A549 (cell line): ENCODE measurements at regions not wholly inside any gene's neighbourhood (a gene's known extent, or its start where the extent isn't known, plus 50 kb on each side); places are given as distances from the start of the nearest gene placed in this dataset.

ENCODE experiments used
- CEBPB ChIP-seq, 2 experiments: fragments of >200 bp in 1 of 2; sonication (Bioruptor Twin) in 1 of 2; formaldehyde crosslinking in 1 of 2; IDR thresholded peaks; 2 replicates each; pipeline ENCODE4 v1.6.1; 2012 to 2016
- EP300 ChIP-seq, 2 experiments: fragments of >200 bp; sonication (Bioruptor Twin); formaldehyde crosslinking; IDR thresholded peaks; 2 replicates in 1 of 2; 3 replicates in 1 of 2; pipeline ENCODE4 v1.6.1; 2016 to 2017
- HDAC2 ChIP-seq: fragments of 200-600 bp; sonication (generic); IDR thresholded peaks from 2 replicates; pipeline ENCODE4 v1.6.1; 2016
- NFE2L2 ChIP-seq: fragments of 150-350 bp; conservative IDR thresholded peaks from 2 replicates; pipeline ENCODE4 v1.6.1; 2014; ENCODE audit warnings: low read length
- POLR2A ChIP-seq: IDR thresholded peaks from 2 replicates; pipeline ENCODE4 v1.6.1; 2012; ENCODE audit warnings: mild to moderate bottlenecking, low read length
- RAD21 ChIP-seq, 2 experiments: fragments of >200 bp in 1 of 2; sonication (Bioruptor Twin) in 1 of 2; formaldehyde crosslinking in 1 of 2; IDR thresholded peaks in 1 of 2; conservative IDR thresholded peaks in 1 of 2; 2 replicates in 1 of 2; 3 replicates in 1 of 2; pipeline ENCODE4 v1.6.1; 2012 to 2018; ENCODE audit warnings: inconsistent platforms in 1 of 2
- RCOR1 ChIP-seq: fragments of 150-350 bp; IDR thresholded peaks from 2 replicates; pipeline ENCODE4 v1.6.1; 2014; ENCODE audit warnings: antibody characterized with exemption, low read length, low read depth
- SMC3 ChIP-seq: fragments of >200 bp; sonication (Bioruptor Twin); formaldehyde crosslinking; IDR thresholded peaks from 3 replicates; pipeline ENCODE4 v1.6.1; 2018; ENCODE audit warnings: inconsistent platforms
- TF ChIP-seq, protein P1 (sequence below): fragments of >200 bp; sonication (Bioruptor Twin); formaldehyde crosslinking; IDR thresholded peaks from 3 replicates; pipeline ENCODE4 v1.5.1; 2016
- TF ChIP-seq, protein P2 (sequence below): fragments of 150-350 bp; IDR thresholded peaks from 2 replicates; pipeline ENCODE4 v1.6.1; 2014; ENCODE audit warnings: low read depth, mild to moderate bottlenecking, low read length
- TF ChIP-seq, protein P3 (sequence below): fragments of 250-450 bp; sonication (Bioruptor Pico); IDR thresholded peaks from 2 replicates; pipeline ENCODE4 v1.5.0; 2021; ENCODE audit warnings: mild to moderate bottlenecking, moderate library complexity, borderline replicate concordance
- TF ChIP-seq, protein P4 (sequence below): IDR thresholded peaks from 2 replicates; pipeline ENCODE4 v1.6.1; 2012; ENCODE audit warnings: low read depth, borderline replicate concordance

DNA sequence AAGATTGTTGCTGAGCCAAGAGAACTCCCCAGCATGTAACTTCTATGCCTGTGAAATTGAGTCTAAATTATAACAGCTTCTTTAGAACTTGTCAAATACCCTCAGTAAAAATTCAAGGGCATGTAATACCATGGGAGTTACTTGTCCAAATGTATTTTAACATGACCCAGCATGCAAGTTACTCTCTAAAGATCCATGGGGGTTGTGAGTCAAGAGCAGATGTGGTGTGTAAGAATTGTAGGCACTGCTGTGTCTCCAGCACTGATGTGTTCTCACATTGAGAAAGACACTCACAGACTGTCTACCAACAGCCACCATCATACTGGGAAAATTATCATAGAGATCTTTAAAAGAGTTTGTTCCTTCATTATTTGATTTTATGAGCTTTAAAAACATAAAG lies 237.4 kb upstream of the IL1RAPL1 start:
- no peak for TF ChIP-seq EP300 (IDR thresholded peaks at IDR 0.05)
- no peak for TF ChIP-seq NFE2L2
- TF ChIP-seq, protein P1, sequence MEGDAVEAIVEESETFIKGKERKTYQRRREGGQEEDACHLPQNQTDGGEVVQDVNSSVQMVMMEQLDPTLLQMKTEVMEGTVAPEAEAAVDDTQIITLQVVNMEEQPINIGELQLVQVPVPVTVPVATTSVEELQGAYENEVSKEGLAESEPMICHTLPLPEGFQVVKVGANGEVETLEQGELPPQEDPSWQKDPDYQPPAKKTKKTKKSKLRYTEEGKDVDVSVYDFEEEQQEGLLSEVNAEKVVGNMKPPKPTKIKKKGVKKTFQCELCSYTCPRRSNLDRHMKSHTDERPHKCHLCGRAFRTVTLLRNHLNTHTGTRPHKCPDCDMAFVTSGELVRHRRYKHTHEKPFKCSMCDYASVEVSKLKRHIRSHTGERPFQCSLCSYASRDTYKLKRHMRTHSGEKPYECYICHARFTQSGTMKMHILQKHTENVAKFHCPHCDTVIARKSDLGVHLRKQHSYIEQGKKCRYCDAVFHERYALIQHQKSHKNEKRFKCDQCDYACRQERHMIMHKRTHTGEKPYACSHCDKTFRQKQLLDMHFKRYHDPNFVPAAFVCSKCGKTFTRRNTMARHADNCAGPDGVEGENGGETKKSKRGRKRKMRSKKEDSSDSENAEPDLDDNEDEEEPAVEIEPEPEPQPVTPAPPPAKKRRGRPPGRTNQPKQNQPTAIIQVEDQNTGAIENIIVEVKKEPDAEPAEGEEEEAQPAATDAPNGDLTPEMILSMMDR, result no peak
- no peak for TF ChIP-seq POLR2A
- no peak for TF ChIP-seq SMC3
- TF ChIP-seq RCOR1, result no peak
- TF ChIP-seq, protein P2, sequence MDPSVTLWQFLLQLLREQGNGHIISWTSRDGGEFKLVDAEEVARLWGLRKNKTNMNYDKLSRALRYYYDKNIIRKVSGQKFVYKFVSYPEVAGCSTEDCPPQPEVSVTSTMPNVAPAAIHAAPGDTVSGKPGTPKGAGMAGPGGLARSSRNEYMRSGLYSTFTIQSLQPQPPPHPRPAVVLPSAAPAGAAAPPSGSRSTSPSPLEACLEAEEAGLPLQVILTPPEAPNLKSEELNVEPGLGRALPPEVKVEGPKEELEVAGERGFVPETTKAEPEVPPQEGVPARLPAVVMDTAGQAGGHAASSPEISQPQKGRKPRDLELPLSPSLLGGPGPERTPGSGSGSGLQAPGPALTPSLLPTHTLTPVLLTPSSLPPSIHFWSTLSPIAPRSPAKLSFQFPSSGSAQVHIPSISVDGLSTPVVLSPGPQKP, result no peak
- no peak for TF ChIP-seq CEBPB (IDR thresholded peaks at IDR 0.05)
- no peak for TF ChIP-seq RAD21 (conservative IDR thresholded peaks at IDR 0.05 in 1 of 2, IDR thresholded peaks at IDR 0.05 in 1 of 2)
- TF ChIP-seq, protein P3, sequence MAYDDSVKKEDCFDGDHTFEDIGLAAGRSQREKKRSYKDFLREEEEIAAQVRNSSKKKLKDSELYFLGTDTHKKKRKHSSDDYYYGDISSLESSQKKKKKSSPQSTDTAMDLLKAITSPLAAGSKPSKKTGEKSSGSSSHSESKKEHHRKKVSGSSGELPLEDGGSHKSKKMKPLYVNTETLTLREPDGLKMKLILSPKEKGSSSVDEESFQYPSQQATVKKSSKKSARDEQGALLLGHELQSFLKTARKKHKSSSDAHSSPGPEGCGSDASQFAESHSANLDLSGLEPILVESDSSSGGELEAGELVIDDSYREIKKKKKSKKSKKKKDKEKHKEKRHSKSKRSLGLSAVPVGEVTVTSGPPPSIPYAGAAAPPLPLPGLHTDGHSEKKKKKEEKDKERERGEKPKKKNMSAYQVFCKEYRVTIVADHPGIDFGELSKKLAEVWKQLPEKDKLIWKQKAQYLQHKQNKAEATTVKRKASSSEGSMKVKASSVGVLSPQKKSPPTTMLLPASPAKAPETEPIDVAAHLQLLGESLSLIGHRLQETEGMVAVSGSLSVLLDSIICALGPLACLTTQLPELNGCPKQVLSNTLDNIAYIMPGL (CRISPR knock-in tag), result no peak
- no peak for TF ChIP-seq HDAC2
- TF ChIP-seq, protein P4, sequence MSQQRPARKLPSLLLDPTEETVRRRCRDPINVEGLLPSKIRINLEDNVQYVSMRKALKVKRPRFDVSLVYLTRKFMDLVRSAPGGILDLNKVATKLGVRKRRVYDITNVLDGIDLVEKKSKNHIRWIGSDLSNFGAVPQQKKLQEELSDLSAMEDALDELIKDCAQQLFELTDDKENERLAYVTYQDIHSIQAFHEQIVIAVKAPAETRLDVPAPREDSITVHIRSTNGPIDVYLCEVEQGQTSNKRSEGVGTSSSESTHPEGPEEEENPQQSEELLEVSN, result no peak
